ENCODE measurements at regions not wholly inside any gene's neighbourhood (a gene's known extent, or its start where the extent isn't known, plus 50 kb on each side); places are given as distances from the start of the nearest gene placed in this dataset.

DNA sequence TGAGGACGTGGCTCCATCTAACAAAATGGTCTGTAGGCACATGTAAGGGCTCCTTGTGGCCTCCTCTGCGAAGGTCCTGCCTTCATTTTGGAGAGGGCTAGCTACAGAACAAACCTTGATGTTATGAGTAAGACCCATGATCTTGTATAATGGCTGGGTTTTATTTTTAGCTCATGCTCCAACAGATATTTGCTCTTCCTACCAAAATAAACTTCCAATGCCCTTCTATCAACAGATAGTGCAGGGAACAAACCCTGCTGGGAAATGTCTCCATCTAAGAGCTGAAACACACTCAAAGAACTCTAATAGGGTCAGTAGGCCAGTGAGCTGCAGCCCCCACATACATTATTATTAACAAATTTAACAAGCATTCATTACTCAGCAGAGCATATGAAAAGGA lies 189.5 kb downstream of the LURAP1L start:
- no peak overlapping the region for H3K9ac ChIP-seq (ENCODE audit: low read length in 2 of 2)
- H3K4me1 ChIP-seq (ENCODE audit: control insufficient read depth, insufficient read depth, low read length): no peaks in the 10 kb centered on the region
- peaks cover 0 to 2% of the 10 kb centered on the region in 2 donors for H3K9me3 ChIP-seq (ENCODE audit: control insufficient read depth in 2 of 2, low read length in 2 of 2)
- no peaks in the 10 kb centered on the region for H3K27me3 ChIP-seq (ENCODE audit: control insufficient read depth in 1 of 2, insufficient read depth in 2 of 2, low read length in 2 of 2)
- no peak overlapping the region for H3K4me3 ChIP-seq (ENCODE audit: low read length in 2 of 2)
- H3K27ac ChIP-seq (ENCODE audit: low read length): no peak overlapping the region
- no peaks in the 10 kb centered on the region for H3K36me3 ChIP-seq (ENCODE audit: control insufficient read depth in 2 of 2, insufficient read depth in 2 of 2, low read length in 2 of 2)

DNA sequence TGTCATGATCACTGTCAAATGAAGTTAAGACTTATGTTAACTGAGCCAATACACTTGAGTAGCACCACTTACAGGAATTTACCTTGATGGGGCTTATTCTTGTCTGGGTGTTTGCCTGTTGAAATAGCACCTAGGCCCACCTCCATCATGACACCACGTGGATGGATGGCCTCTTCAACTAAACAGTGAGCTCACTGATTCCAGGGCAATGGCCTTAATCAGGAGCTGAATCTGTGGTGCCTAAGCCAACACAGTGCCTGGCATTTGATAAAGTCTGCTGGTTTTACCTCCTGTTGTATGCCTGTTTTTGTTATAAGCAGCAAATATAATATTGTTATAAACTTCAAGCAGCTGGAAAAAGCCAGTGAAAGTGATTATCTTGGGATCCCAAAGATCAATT lies 190.5 kb downstream of the LURAP1L start:
- Histone ChIP-seq H3K36me3 (ENCODE audit: control insufficient read depth in 2 of 2, insufficient read depth in 2 of 2, low read length in 2 of 2) (no peaks in the 10 kb centered on the region), H3K27ac (ENCODE audit: low read length) (no peak overlapping the region), H3K9ac (ENCODE audit: low read length in 2 of 2) (no peak overlapping the region), H3K4me1 (ENCODE audit: control insufficient read depth, insufficient read depth, low read length) (no peaks in the 10 kb centered on the region), H3K9me3 (ENCODE audit: control insufficient read depth in 2 of 2, low read length in 2 of 2) (peaks cover 0 to 2% of the 10 kb centered on the region in 2 donors), H3K4me3 (ENCODE audit: low read length in 2 of 2) (no peak overlapping the region), H3K27me3 (ENCODE audit: control insufficient read depth in 1 of 2, insufficient read depth in 2 of 2, low read length in 2 of 2) (no peaks in the 10 kb centered on the region)

DNA sequence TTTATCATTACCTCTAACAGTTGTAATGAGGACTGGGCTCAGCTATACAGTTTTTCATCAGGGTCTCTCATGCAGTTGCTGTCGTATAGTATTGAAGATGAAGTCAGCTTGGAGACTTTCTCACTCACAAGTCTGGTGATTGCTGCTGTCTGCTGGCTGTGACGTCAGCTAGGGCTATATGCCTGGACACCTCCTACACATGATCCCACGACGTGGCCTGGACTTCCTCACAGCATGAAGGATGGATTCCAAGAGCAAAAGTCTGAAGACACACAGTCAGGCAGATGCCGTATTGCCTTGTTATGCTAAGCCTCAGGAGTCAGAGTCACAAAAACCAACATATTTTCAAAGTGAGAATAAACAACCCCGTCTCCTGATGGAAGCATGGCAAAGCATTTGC lies 193.3 kb downstream of the LURAP1L start:
- H3K4me1 ChIP-seq (ENCODE audit: control insufficient read depth, insufficient read depth, low read length): peaks cover 8% of the 10 kb centered on the region
- no peak overlapping the region for H3K9ac ChIP-seq (ENCODE audit: low read length in 2 of 2)
- peaks cover 0 to 2% of the 10 kb centered on the region in 2 donors for H3K9me3 ChIP-seq (ENCODE audit: control insufficient read depth in 2 of 2, low read length in 2 of 2)
- H3K27ac ChIP-seq (ENCODE audit: low read length): no peak overlapping the region
- no peaks in the 10 kb centered on the region for H3K36me3 ChIP-seq (ENCODE audit: control insufficient read depth in 2 of 2, insufficient read depth in 2 of 2, low read length in 2 of 2)
- H3K27me3 ChIP-seq (ENCODE audit: control insufficient read depth in 1 of 2, insufficient read depth in 2 of 2, low read length in 2 of 2): no peaks in the 10 kb centered on the region
- no peak overlapping the region for H3K4me3 ChIP-seq (ENCODE audit: low read length in 2 of 2)

DNA sequence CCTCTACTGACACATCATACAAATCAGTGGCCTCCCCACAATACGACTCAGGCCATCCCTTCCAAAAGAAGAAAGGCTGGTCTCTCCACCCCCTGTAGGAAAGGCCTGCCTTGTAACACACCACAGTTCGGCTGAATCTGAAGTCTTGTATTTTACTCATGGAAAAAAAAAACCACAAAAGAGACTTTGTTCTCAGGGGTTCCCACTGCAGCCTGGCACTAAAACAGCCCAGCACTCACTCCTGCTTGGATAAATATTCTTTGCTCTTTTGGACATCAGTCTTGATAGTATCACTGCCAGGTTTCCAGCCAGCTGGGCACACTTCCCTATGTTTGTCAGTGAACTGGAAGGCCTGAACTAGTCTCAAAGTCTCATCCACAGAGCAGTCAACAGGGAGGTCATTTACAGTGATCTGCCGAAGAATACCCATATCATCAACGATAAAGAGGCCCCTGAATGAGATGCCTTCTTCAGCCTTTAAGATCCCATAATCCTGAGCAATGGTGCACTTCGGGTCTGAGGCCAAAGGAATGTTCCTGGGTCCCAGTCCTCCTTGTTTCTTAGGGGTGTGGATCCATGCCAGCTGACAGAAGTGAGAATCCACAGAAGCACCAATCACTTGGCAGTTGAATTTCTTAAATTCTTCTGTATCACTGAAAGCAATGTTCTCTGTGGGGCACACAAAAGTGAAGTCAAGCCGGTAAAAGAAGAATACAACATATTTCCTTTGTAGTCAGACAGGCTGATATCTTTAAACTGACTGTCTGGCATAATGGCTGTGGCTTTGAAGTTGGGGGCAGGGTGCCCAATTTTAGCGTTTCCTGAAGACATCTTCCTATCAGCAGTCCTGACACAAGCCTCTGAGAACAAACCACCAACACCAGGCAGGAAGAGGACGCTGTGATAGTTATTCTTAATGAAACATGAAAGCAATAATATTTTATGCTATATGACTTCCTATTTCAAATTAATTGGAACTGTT lies 198.1 kb downstream of the LURAP1L start:
- H3K9ac ChIP-seq (ENCODE audit: low read length in 2 of 2): peak overlapping the region in 1 of 2 donors; percentile 30
- H3K4me1 ChIP-seq (ENCODE audit: control insufficient read depth, insufficient read depth, low read length): peaks cover 17% of the 10 kb centered on the region
- H3K27me3 ChIP-seq (ENCODE audit: control insufficient read depth in 1 of 2, insufficient read depth in 2 of 2, low read length in 2 of 2): no peaks in the 10 kb centered on the region
- H3K9me3 ChIP-seq (ENCODE audit: control insufficient read depth in 2 of 2, low read length in 2 of 2): no peaks in the 10 kb centered on the region
- H3K4me3 ChIP-seq (ENCODE audit: low read length in 2 of 2): peak overlapping the region in 1 of 2 donors; percentile 58
- no peaks in the 10 kb centered on the region for H3K36me3 ChIP-seq (ENCODE audit: control insufficient read depth in 2 of 2, insufficient read depth in 2 of 2, low read length in 2 of 2)
- H3K27ac ChIP-seq (ENCODE audit: low read length): peak overlapping the region; percentile 86

DNA sequence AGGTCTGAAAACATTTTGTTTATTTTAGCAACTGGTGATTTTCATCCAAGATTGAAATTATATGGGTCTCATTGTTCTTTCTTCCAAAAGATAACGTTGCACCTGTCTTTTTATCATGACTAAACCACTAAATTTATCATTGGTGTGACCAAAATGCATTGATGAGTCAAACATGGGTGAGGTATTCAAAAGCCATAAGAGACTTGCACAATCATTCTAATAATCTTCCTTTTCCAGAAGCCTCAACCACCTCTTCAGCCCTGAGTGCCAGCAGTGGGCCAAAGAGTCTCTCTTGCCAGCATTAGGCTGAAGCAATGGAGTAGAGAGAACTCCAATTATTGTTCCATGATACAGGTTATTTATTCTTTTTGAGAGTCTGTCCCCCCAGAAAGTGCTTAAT lies 198.9 kb downstream of the LURAP1L start:
- Histone ChIP-seq H3K4me1 (ENCODE audit: control insufficient read depth, insufficient read depth, low read length) (peaks cover 17% of the 10 kb centered on the region), H3K27me3 (ENCODE audit: control insufficient read depth in 1 of 2, insufficient read depth in 2 of 2, low read length in 2 of 2) (no peaks in the 10 kb centered on the region), H3K4me3 (ENCODE audit: low read length in 2 of 2) (no peak overlapping the region), H3K9me3 (ENCODE audit: control insufficient read depth in 2 of 2, low read length in 2 of 2) (no peaks in the 10 kb centered on the region), H3K9ac (ENCODE audit: low read length in 2 of 2) (no peak overlapping the region), H3K36me3 (ENCODE audit: control insufficient read depth in 2 of 2, insufficient read depth in 2 of 2, low read length in 2 of 2) (no peaks in the 10 kb centered on the region), H3K27ac (ENCODE audit: low read length) (peak overlapping the region; percentile 86)

DNA sequence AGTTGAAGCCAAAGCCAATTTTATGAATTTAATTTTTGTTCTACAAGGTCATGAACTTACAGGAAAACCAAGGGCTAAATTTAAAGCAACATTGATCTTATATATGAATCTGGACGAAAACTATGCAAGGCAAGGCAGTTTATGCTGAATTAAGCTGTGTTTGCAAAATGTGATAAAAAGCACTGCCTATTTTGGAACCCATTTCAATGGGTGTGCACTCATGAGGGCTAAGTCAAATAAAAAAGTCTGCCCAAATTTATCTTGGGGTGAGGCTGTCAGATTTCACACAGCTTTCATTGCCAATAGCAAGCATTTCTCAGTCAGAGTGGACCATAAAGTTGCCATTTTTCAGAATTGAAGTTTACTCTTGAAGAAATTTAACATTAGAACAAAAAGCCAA lies 199.9 kb downstream of the LURAP1L start:
- H3K36me3 ChIP-seq (ENCODE audit: control insufficient read depth in 2 of 2, insufficient read depth in 2 of 2, low read length in 2 of 2): no peaks in the 10 kb centered on the region
- no peak overlapping the region for H3K4me3 ChIP-seq (ENCODE audit: low read length in 2 of 2)
- peaks cover 17% of the 10 kb centered on the region for H3K4me1 ChIP-seq (ENCODE audit: control insufficient read depth, insufficient read depth, low read length)
- H3K9me3 ChIP-seq (ENCODE audit: control insufficient read depth in 2 of 2, low read length in 2 of 2): no peaks in the 10 kb centered on the region
- no peak overlapping the region for H3K9ac ChIP-seq (ENCODE audit: low read length in 2 of 2)
- no peak overlapping the region for H3K27ac ChIP-seq (ENCODE audit: low read length)
- no peaks in the 10 kb centered on the region for H3K27me3 ChIP-seq (ENCODE audit: control insufficient read depth in 1 of 2, insufficient read depth in 2 of 2, low read length in 2 of 2)

DNA sequence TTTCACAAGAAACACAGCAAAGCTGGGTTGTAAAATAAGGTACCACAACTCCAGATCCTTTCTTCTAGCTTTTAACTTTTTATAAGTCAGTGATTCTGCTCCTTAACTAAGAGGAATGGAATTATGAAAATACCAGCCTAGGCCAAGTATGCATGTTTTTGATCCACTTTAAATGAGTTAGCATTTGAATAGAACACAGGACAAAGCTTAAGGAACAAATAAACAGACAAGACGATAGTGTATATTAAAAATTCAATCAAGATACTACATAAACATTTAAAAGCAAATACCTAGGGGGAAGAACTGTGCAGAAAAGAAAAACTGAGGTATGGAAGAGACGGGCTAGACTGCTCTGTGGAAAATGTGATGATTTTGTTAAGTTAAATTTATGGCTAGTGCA lies 200.7 kb downstream of the LURAP1L start:
- H3K36me3 ChIP-seq (ENCODE audit: control insufficient read depth in 2 of 2, insufficient read depth in 2 of 2, low read length in 2 of 2): no peaks in the 10 kb centered on the region
- no peak overlapping the region for H3K9ac ChIP-seq (ENCODE audit: low read length in 2 of 2)
- no peak overlapping the region for H3K27ac ChIP-seq (ENCODE audit: low read length)
- H3K4me1 ChIP-seq (ENCODE audit: control insufficient read depth, insufficient read depth, low read length): peaks cover 17% of the 10 kb centered on the region
- H3K4me3 ChIP-seq (ENCODE audit: low read length in 2 of 2): no peak overlapping the region
- no peaks in the 10 kb centered on the region for H3K27me3 ChIP-seq (ENCODE audit: control insufficient read depth in 1 of 2, insufficient read depth in 2 of 2, low read length in 2 of 2)
- H3K9me3 ChIP-seq (ENCODE audit: control insufficient read depth in 2 of 2, low read length in 2 of 2): no peaks in the 10 kb centered on the region

DNA sequence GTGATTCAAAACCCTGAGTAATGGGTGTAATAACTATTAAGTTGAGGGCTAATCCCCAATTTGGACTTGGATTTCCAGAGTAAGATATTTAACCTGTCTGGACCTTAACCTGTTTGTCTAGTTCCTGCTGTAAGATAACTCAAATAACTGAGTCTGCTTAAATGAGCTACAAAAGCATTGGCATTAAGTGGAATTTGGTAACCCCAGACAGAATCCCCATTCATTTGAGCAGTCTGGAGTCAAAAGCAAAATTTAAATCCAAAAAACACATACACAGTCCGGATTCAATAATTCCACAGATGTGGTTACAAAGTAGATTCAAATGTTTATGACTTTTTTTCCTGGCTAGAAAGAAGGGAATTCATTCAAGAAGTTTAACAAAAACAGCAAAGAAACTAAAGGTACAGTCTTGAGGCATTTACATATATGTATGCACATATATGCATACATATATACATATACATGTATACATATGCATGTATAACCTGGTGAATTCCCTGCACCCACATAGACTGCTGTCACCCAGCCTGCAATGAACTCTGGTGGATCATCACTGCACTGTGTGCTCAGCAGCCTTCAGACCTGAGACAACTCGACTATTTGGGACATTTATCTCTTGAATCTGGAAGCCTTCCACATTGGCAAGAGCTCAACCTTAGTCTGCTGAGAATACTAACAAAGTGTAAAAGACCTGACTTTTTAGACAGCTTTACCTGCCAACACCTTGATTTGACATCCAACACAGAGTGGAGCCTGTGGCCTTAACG lies 205.4 kb downstream of the LURAP1L start:
- Histone ChIP-seq H3K9me3 (ENCODE audit: control insufficient read depth in 2 of 2, low read length in 2 of 2) (peaks cover 0 to 3% of the 10 kb centered on the region in 2 donors), H3K27ac (ENCODE audit: low read length) (no peak overlapping the region), H3K9ac (ENCODE audit: low read length in 2 of 2) (no peak overlapping the region), H3K36me3 (ENCODE audit: control insufficient read depth in 2 of 2, insufficient read depth in 2 of 2, low read length in 2 of 2) (no peaks in the 10 kb centered on the region), H3K4me3 (ENCODE audit: low read length in 2 of 2) (no peak overlapping the region), H3K27me3 (ENCODE audit: control insufficient read depth in 1 of 2, insufficient read depth in 2 of 2, low read length in 2 of 2) (no peaks in the 10 kb centered on the region), H3K4me1 (ENCODE audit: control insufficient read depth, insufficient read depth, low read length) (no peaks in the 10 kb centered on the region)

DNA sequence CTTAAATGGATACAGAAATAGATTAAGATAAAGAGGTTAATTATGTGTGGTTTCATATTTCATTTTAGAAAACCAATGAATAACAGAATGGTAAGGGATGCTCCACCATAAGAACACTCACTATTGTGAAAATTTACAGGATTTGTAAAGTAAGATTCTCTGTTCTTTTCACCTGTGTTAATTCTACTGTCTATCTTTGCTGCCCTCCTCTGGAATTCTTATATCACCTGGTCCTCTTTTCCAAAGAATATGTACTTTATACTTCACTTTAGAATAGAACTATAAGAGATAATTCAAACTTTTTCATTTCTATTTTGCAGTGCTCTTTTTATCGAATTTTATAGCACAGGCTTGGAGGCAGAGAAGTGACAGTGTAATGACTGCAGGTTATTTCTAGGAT lies 213.4 kb downstream of the LURAP1L start:
- Histone ChIP-seq H3K27ac (ENCODE audit: low read length) (no peak overlapping the region), H3K9me3 (ENCODE audit: control insufficient read depth in 2 of 2, low read length in 2 of 2) (no peaks in the 10 kb centered on the region), H3K9ac (ENCODE audit: low read length in 2 of 2) (no peak overlapping the region), H3K4me1 (ENCODE audit: control insufficient read depth, insufficient read depth, low read length) (no peaks in the 10 kb centered on the region), H3K27me3 (ENCODE audit: control insufficient read depth in 1 of 2, insufficient read depth in 2 of 2, low read length in 2 of 2) (no peaks in the 10 kb centered on the region), H3K36me3 (ENCODE audit: control insufficient read depth in 2 of 2, insufficient read depth in 2 of 2, low read length in 2 of 2) (no peaks in the 10 kb centered on the region), H3K4me3 (ENCODE audit: low read length in 2 of 2) (no peak overlapping the region)

DNA sequence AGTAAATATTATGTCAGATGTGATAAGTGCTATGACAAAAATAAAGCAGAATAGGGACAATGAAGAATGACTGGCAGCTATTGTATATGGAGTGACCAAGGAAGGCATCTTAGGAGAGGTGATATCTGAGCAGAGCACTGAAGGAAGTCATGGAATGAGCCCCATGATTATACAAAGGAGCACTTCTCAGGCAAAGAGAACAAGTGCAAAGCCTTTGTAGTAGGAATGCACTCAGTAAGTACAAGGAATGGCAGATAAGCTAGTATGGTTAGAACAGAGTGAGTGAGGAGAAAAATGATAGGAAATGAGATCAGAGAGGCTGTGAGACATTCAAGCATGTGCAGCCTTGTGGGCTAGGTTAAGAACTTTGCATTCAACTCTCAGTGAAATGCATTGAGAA lies 214.8 kb downstream of the LURAP1L start:
- no peak overlapping the region for H3K9ac ChIP-seq (ENCODE audit: low read length in 2 of 2)
- no peak overlapping the region for H3K27ac ChIP-seq (ENCODE audit: low read length)
- H3K4me1 ChIP-seq (ENCODE audit: control insufficient read depth, insufficient read depth, low read length): no peaks in the 10 kb centered on the region
- no peaks in the 10 kb centered on the region for H3K36me3 ChIP-seq (ENCODE audit: control insufficient read depth in 2 of 2, insufficient read depth in 2 of 2, low read length in 2 of 2)
- H3K4me3 ChIP-seq (ENCODE audit: low read length in 2 of 2): no peak overlapping the region
- H3K27me3 ChIP-seq (ENCODE audit: control insufficient read depth in 1 of 2, insufficient read depth in 2 of 2, low read length in 2 of 2): no peaks in the 10 kb centered on the region
- no peaks in the 10 kb centered on the region for H3K9me3 ChIP-seq (ENCODE audit: control insufficient read depth in 2 of 2, low read length in 2 of 2)

All from stomach smooth muscle (tissue), 2 donors.